ENCODE measurements at regions not wholly inside any gene's neighbourhood (a gene's known extent, or its start where the extent isn't known, plus 50 kb on each side); places are given as distances from the start of the nearest gene placed in this dataset.

DNA sequence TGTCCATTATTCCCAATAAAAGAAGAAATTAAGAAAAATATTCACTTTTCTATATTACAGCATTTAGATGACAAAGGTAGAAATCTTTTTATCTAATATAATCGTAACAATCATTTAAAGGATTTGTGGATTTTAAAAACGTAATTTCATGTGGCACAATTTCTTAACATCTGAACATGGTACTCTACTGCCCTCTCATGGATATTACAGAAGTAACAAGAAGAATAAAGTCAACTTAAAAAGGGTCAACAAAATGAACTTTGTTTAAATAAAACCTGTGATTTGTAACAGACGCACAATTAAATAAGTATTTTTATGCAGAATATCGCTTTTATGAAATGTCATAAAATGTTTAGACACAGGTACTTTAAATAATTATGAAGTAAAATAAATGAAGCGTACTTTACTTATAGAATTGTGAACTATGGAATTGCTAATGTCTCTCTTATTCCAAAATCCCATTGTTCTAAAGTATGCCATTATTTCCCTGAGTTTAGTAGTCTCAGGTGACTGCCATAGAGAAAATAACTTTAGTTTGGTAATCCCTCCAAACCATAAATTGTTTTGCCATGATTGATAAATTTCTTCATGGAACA, 366.8 kb upstream of the ZNF385D start:
- no peak for DNase-seq

- no peak for DNase-seq
These were observed 367.5 kb upstream of the ZNF385D start for GRCh38 chr3:22118542-22118941.

GRCh38 chr3:22121068-22121701, 370.2 kb upstream of the ZNF385D start:
- DNase-seq, result no peak

- DNase-seq, result no peak
These were observed 371.6 kb upstream of the ZNF385D start for GRCh38 chr3:22122567-22122966.

DNA sequence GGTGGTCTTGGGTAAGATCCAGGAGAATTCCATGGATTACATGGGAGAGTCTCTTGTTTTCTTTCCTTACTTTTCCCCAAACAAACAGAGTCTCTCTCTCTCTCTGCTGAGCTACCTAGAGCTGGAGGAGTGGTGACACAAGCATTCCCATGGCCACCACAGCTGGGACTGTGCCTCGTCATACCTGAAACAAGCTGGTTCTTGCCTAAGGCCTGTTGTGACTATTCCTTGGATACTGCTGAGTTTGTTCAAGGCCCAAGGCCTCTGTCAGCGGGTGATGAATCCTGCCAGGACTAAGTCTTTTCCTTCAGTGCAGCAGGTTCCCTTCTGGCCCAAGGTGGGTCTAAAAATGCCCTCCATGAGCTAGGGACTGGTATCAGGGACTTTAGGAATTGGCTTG, 378.1 kb upstream of the ZNF385D start:
- DNase-seq, result no peak

- no peak for DNase-seq
These were observed 390.8 kb upstream of the ZNF385D start for GRCh38 chr3:22141769-22142168.

DNA sequence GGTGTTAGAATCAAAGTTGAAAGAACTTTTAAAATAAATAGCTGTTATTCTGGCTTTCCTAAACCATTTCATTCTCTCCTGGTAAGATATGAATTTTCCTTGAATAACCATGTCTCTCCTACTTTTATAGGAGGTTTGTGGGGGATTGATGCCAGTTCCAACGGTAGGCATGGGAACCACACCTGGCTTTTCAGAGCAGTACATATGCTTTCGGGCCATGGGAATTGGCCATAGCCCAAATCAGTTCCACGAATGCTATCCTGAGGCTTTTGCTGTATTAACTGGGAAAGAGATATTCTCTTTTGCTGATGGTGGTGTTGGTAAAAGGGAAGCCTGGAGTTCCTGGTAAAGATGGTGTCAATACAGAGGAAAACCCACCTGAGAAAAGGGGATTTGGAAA, 396.2 kb upstream of the ZNF385D start:
- DNase-seq, result no peak

DNA sequence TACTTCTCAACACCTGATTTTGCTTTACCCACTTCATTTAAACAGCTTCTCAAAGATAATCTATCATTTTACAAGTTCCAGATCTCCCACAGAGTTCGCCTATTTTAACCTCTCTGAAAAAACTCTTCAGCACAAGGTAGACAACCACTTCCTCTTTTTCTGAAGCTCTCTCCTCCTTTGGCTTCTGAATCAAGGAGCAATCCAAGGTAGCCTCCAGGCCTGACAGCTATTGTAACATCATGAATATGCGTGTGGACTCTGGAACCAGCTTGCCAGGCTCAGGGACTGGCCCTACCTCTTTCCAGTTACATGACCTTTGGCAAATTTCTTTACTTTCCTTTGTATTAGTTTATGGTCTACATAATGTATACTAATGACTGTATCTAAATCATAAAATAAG, 405.9 kb upstream of the ZNF385D start:
- DNase-seq, result no peak

- DNase-seq, result no peak
These were observed 406.8 kb upstream of the ZNF385D start for GRCh38 chr3:22157848-22158247.

- DNase-seq, result no peak
These were observed 408.1 kb upstream of the ZNF385D start for GRCh38 chr3:22159004-22159695.

- no peak for DNase-seq
These were observed 410.3 kb upstream of the ZNF385D start for GRCh38 chr3:22161315-22161714.

DNA sequence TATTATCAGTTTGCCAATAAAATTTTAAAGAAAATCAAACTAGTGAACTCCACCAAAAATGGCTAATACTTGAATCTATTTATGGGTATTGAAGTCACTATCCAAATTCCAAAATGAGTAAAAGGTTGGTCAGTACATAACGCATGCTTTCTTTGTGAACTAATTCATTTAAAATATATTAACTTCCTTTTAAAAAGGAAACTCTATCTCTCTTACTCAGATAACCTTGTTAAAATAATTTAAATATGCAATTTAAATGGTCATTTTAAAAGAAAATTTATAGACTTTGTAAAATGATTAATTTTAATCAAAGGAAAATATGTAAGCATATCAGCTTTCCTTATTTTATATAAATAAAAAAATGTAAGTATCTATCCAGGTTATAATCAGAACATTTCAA, 419.4 kb upstream of the ZNF385D start:
- no peak for DNase-seq

- DNase-seq, result no peak
These were observed 422.0 kb upstream of the ZNF385D start for GRCh38 chr3:22172964-22173363.

- DNase-seq, result no peak
These were observed 424.9 kb upstream of the ZNF385D start for GRCh38 chr3:22175947-22176346.

DNA sequence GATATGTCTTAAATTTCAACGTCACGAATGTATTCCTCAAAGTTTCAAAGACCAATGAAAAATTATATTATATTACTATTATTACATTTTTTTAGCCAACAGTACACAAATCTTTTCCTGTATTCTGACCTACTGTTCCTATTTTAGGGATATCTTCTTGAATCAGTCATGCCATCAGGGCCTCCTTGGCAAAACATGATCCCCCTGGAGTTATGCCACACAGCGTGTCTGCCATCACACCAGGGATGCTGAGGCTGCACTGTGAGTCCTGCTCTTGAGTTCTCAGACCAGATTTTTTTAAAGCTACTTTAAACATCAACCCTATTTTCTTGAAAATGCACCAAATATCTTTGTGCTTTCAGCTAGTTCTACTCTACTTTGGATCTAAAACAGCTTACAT, 425.9 kb upstream of the ZNF385D start:
- DNase-seq, result no peak

DNA sequence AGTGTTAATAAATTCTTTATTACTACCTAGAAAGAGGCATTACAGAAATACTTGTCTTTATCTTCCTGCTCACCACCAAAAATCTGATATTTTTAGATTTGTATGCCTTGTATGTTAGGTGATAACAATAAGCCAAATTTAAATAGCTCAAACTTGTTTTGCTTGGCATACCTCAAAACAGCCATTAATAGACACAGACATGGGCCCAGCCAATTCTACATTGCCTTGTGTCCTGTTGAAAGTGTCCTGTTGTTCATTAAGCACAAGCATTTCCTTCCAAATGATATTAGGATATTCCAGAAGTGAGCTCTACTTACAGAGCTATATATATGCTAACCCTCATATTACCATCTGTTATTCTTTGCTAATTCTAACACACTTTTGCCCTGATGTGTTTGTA, 438.6 kb upstream of the ZNF385D start:
- DNase-seq, result no peak

GRCh38 chr3:22199095-22199494, 448.1 kb upstream of the ZNF385D start:
- no peak for DNase-seq

GRCh38 chr3:22208844-22209243, 457.8 kb upstream of the ZNF385D start:
- DNase-seq, result no peak

DNA sequence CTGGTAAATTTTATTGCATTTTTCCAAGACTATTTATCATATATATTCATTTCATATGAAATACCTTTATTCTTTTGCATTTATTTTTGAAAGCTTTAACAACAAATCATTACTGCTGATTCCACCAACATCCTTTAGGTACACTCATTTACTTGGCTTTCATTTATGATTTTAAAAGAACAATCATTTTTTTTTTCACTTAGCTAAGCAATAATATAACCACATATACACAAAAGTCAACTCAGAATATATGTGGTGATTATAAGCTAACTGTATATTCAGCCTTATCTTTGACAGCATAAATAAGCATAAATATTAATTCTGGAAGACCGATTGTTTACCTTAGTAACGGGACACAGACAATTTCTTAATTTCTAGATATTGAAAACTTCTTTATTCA, 458.6 kb upstream of the ZNF385D start:
- no peak for DNase-seq

DNA sequence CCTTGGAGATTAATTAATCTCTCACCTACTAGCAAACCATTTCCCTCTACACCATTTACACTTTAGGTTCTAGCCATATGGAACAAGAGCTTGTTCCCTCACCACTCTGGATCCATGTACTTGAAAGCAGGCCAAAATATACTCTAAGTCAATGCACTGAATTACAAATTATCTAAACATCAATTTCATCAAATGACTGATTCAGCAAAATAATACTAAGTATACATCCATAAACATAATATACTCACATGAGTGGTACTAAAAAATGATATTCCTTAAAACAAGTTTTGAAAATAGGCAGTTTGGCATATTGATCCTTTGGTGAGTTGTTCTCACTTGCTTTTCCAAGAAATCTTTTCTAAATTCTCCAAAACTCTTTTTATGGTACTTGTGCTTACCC, 459.7 kb upstream of the ZNF385D start:
- DNase-seq, result no peak

- no peak for DNase-seq
These were observed 465.6 kb upstream of the ZNF385D start for GRCh38 chr3:22216601-22217000.

DNA sequence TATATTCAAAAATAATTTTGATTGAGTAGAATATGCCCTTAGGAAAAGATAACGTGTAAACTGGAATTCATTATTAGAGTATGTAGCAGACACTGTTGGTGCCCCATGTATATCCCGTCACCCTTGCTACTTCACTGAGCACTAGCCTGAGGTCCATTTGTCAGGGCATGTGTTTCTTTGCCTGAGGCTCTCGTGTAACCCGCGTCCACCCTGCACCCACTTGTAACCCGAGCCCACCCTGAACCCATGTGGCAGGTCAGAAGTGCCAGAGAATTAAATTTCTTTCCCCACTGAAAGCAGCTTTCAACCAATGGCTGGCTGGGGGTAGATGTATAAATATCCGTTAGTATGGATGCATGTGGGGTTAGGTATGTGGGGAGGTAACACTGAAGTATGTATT, 474.2 kb upstream of the ZNF385D start:
- DNase-seq, result no peak

DNA sequence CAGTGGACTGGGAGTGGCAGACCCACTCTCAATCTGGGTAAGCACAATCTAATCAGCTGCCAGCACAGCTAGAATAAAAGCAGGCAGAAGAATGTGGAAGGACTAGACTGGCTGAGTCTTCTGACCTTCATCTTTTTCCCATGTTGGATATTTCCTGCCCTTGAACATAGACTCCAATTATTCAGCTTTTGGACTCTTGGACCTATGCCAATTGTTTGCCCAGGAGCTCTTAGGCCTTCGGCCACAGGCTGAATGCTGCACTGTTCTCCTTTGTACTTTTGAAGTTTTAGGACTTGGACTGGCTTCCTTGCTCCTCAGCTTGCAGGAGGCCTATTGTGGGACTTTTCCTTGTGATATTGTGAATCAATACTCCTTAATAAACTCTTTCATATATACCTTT, 477.7 kb upstream of the ZNF385D start:
- DNase-seq, result no peak

GRCh38 chr3:22231061-22231460, 480.1 kb upstream of the ZNF385D start:
- DNase-seq, result no peak

Measured in T1000 (cell line).